Heart right ventricle (tissue), 16 donors: ENCODE measurements at regions not wholly inside any gene's neighbourhood (a gene's known extent, or its start where the extent isn't known, plus 50 kb on each side); places are given as distances from the start of the nearest gene placed in this dataset.

Experiments
- ATAC-seq, 8 donors: fragments of 200-7000 bp; cut with Tn5 transposase; one replicate each; pipeline ENCODE4 v1.9.1; 2020; ENCODE audit warnings: mild to moderate bottlenecking in 8 of 8, moderate library complexity in 8 of 8, moderate number of reproducible peaks in 1 of 8
- DNase-seq, 2 donors: peaks; one replicate each; pipeline ENCODE4 v3.0.0-alpha.2; 2020
- H3K27ac ChIP-seq, 10 donors: fragments of 200-600 bp; sonication (generic) in 2 of 10; one replicate each; pipeline versions ENCODE4 v1.5.0 to v1.8.0; 2020 to 2022; ENCODE audit warnings: mild to moderate bottlenecking in 3 of 10
- H3K27me3 ChIP-seq, 7 donors: fragments of 200-600 bp; one replicate each; pipeline ENCODE4 v1.8.0; 2021 to 2022; ENCODE audit warnings: mild to moderate bottlenecking in 2 of 7
- H3K36me3 ChIP-seq, 9 donors: fragments of 200-600 bp; sonication (generic) in 1 of 9; one replicate each; pipeline versions ENCODE4 v1.5.0 to v1.8.0; 2020 to 2022; ENCODE audit warnings: mild to moderate bottlenecking in 2 of 9
- H3K4me1 ChIP-seq, 9 donors: fragments of 200-600 bp; sonication (generic) in 1 of 9; one replicate each; pipeline versions ENCODE4 v1.5.0 to v1.8.0; 2020 to 2022; ENCODE audit warnings: mild to moderate bottlenecking in 4 of 9
- H3K4me3 ChIP-seq, 10 donors: fragments of 200-600 bp; sonication (generic) in 2 of 10; one replicate each; pipeline versions ENCODE4 v1.5.0 to v1.8.0; 2020 to 2022; ENCODE audit warnings: mild to moderate bottlenecking in 7 of 10, moderate library complexity in 2 of 10
- H3K9me3 ChIP-seq, 11 donors: fragments of 200-600 bp in 10 of 11; sonication (generic) in 2 of 11; one replicate each; pipeline versions ENCODE4 v1.5.0 to v1.8.0; 2013 to 2022; ENCODE audit warnings: mild to moderate bottlenecking in 2 of 11, control low read depth in 1 of 11, moderate library complexity in 1 of 11
- CTCF ChIP-seq, 9 donors: fragments of 200-600 bp; sonication (generic) in 2 of 9; IDR thresholded peaks; one replicate each; pipeline versions ENCODE4 v1.5.0 to v1.8.0; 2021 to 2022; ENCODE audit warnings: antibody characterized with exemption in 9 of 9, mild to moderate bottlenecking in 5 of 9, moderate library complexity in 1 of 9
- WGBS, 2 donors: extraction: QIAGEN DNeasy Blood & Tissue Kit; methylation state at CpG; one replicate each; pipeline ENCODE4 v1.1.7; 2013; ENCODE audit warnings: inconsistent platforms in 1 of 2; 5-methylcytosine and 5-hydroxymethylcytosine counted together
- intact Hi-C, 10 donors: fragments of 100-400 bp; cut with DNase I; formaldehyde crosslinking; loops; one replicate each; pipeline versions ENCODE4 v1.11.1 to v1.14.2; 2022
- donor health status: Arrhythmogenic right ventricular cardiomyopathy.
- donor health status: ischemic (EF 13 %, LVEDD 7.1; RV severe dilation, severe dysfunction).
- donor health status: healthy with polysubstance abuse.
- donor health status: DM: no; HTN: yes; CAD: no.
- donor health status: DM: no; HTN: no; CAD: no.
- donor health status: ischemic (EF 25% LVEDD 6.9; RV normal size, moderate dysfunction).
- donor health status: ischemic (EF 25% LVEDD 5.7; RV mildly dilated, moderate dysfunction).
- donor health status: healthy.
- donor health status: DM: yes; HTN: yes; CAD: no.
- donor health status: Ischemic cardiomyopathy.
- donor health status: ischemic (EF 35%, LVEDD 5.7; RV mildly dilated, moderate dysfunction).
- donor health status: nonischemic (EF 11% LVEDD 7.7; RV severe dilation, severe dysfunction).
- donor health status: DM: yes; HTN: yes; CAD: no.
- donor health status: PGD.
- donor health status: ischemic (EF 29% LVEDD 5.4; RV normal size, mild dysfunction).
- donor health status: nonischemic (EF 23%, LVEDD 6.1; RV moderate dilation, normal function).

- no peaks in the 10 kb centered on the region for H3K36me3 ChIP-seq
- no peak overlapping the region for H3K4me3 ChIP-seq
- H3K27me3 ChIP-seq, result no peaks in the 10 kb centered on the region
- WGBS, 2 donors, result 65 to 76% methylated on average over 7 of the region's 7 CpGs
- H3K4me1 ChIP-seq, result peaks cover 0 to 11% (median 0%) of the 10 kb centered on the region in 9 donors
- intact Hi-C loops, result no loop called here
- no peak for TF ChIP-seq CTCF (IDR thresholded peaks at IDR 0.05)
- DNase-seq (no peak), ATAC-seq (peak in 1 of 8 donors; percentile 35)
- H3K9me3 ChIP-seq, result peaks cover 0 to 27% (median 0%) of the 10 kb centered on the region in 11 donors
- no peak overlapping the region for H3K27ac ChIP-seq
Measured at GRCh38 chr13:107043021-107043956, 475.4 kb upstream of the ARGLU1 start.

DNA sequence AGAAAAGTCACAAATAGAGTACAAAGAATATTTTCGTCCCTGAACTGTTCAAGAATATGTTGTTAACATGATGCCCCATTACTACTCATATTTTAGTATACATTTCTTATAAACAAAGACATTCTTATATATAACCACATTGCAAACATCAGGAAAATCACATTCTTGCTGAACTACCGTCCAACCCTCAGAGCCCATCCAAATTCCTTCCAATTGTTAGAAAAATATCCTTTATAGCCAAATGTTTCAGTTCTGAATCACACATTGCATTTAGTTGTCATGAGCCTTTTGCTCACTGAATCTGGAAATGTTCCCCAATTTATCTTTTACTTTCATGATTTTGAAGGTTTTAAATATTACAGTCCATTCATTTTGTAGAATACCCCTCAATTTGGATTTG, 467.8 kb upstream of the ARGLU1 start:
- intact Hi-C loops, result no loop called here
- Histone ChIP-seq H3K36me3 (no peaks in the 10 kb centered on the region), H3K27ac (no peak overlapping the region), H3K9me3 (peaks cover 0 to 11% (median 0%) of the 10 kb centered on the region in 11 donors), H3K4me3 (no peak overlapping the region), H3K27me3 (no peaks in the 10 kb centered on the region), H3K4me1 (no peaks in the 10 kb centered on the region)
- DNase-seq, result no peak
- no peak for TF ChIP-seq CTCF (IDR thresholded peaks at IDR 0.05)
- no peak for ATAC-seq
- WGBS, 2 donors, result 57 to 63% methylated on average over 2 of the region's 2 CpGs

DNA sequence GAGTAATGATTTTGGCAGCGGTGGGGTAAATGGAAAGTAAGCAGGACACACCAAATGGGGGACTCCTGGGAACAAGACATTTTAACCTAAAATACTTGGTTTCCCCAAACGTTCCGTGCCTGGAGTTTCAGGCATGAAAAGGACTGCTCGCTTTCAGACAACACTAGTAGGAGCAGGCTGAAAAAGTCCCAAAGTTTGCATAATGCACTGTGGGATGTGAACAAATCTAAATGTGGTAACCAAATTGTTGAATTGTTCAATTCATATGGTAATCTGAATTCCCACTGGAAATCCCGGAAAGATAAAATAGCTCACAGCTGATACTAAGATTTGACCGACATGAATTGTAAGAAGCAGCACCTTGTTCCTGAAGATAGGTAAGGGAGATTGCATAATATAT, 467.2 kb upstream of the ARGLU1 start:
- intact Hi-C loops, result no loop called here
- DNase-seq, result no peak
- Histone ChIP-seq H3K9me3 (peaks cover 0 to 7% (median 0%) of the 10 kb centered on the region in 11 donors), H3K36me3 (no peaks in the 10 kb centered on the region), H3K27ac (no peak overlapping the region), H3K27me3 (no peaks in the 10 kb centered on the region), H3K4me3 (no peak overlapping the region), H3K4me1 (no peaks in the 10 kb centered on the region)
- no peak for TF ChIP-seq CTCF (IDR thresholded peaks at IDR 0.05)
- no peak for ATAC-seq
- 84 to 86% methylated on average over 6 of the region's 6 CpGs for WGBS, 2 donors

DNA sequence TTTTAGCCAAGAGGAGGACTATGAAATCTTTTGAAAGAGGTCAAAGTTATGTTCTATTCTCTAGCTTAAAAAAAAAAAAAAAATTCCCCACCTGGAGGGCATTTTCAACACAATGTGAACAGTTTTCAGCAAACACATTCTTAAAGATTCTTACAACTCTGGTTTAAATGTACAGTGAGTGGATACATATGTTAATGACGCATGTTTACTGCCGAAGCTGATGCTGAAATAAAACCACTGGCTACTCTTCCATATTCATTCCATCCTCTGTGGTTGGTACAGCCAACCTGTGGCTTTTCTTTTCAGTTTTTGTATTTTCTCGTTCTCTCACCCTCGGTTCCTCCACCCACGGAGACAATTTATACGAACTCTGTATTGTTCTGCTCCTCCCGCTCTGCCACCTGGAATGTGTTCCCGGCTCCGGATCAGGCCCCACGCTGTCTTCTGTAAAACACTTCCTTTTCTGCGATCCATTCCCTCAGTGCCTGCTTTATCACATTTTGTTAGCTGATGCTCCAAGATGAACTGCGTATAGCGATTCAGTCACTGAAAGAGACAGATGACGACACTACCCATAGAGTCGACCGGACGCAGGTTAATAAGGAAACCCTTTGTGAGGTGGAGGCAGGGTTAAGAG, 466.4 kb upstream of the ARGLU1 start:
- no peak for ATAC-seq
- Histone ChIP-seq H3K4me1 (no peaks in the 10 kb centered on the region), H3K4me3 (no peak overlapping the region), H3K27ac (no peak overlapping the region), H3K36me3 (no peaks in the 10 kb centered on the region), H3K9me3 (peaks cover 0 to 4% (median 0%) of the 10 kb centered on the region in 11 donors), H3K27me3 (no peaks in the 10 kb centered on the region)
- intact Hi-C loops, result no loop called here
- no peak for TF ChIP-seq CTCF (IDR thresholded peaks at IDR 0.05)
- no peak for DNase-seq
- WGBS, 2 donors, result 92% methylated on average over 17 of the region's 17 CpGs
